ENCODE measurements at regions not wholly inside any gene's neighbourhood (a gene's known extent, or its start where the extent isn't known, plus 50 kb on each side); places are given as distances from the start of the nearest gene placed in this dataset.

DNA sequence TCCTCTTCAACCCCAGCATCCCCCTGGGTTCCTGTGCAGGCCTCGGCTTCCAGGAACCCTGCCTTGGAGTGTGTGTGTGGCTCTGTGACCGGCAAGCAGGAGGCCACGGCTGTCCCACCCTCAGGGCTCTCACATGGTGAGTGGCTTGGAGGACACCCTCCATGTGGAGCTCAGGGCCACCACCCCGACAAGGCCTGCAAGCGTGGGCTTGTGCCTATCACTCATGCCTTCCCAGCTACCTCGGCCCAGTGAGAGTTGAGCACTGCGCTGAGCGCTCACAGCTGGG is 76.7 kb downstream of the DACT2 start:
- Histone ChIP-seq H3K4me3 (ENCODE audit: control insufficient read depth in 2 of 3, extremely low read depth in 1 of 3, insufficient read depth in 2 of 3, low read depth in 1 of 3, low read length in 3 of 3) (no peak overlapping the region), H2AFZ (ENCODE audit: control insufficient read depth, low read length) (no peak overlapping the region), H3K27me3 (ENCODE audit: control insufficient read depth, extremely low read depth, insufficient read depth, low read length) (peaks cover 20% of the 10 kb centered on the region), H3K9ac (ENCODE audit: control insufficient read depth, extremely low read depth, insufficient read depth, low read length) (no peak overlapping the region), H3K9me3 (ENCODE audit: control insufficient read depth, low read depth, low read length) (no peaks in the 10 kb centered on the region), H3K9me1 (ENCODE audit: control insufficient read depth, extremely low read depth, insufficient read depth, low read length) (no peaks in the 10 kb centered on the region), H3K27ac (ENCODE audit: control insufficient read depth, insufficient read depth, low read length) (no peak overlapping the region), H4K20me1 (ENCODE audit: control insufficient read depth, extremely low read depth, insufficient read depth, low read length) (no peaks in the 10 kb centered on the region), H3K4me1 (ENCODE audit: control insufficient read depth, extremely low read depth, insufficient read depth, low read length) (peaks cover 6% of the 10 kb centered on the region), H3K4me2 (ENCODE audit: control insufficient read depth, extremely low read depth, insufficient read depth, low read depth, low read length) (no peak overlapping the region), H3K79me2 (ENCODE audit: control insufficient read depth, insufficient read depth, low read length) (no peaks in the 10 kb centered on the region), H3K36me3 (ENCODE audit: control insufficient read depth in 2 of 2, extremely low read depth in 1 of 2, insufficient read depth in 2 of 2, low read length in 2 of 2) (no peaks in the 10 kb centered on the region)
- no peak for DNase-seq (ENCODE audit: low read depth, low spot score)
- dilution Hi-C loops (cut with MboI; ENCODE audit: extremely low pct_ligation_motif_present, low sequenced_read_pairs) = no loop called here
- TF ChIP-seq, protein P1, sequence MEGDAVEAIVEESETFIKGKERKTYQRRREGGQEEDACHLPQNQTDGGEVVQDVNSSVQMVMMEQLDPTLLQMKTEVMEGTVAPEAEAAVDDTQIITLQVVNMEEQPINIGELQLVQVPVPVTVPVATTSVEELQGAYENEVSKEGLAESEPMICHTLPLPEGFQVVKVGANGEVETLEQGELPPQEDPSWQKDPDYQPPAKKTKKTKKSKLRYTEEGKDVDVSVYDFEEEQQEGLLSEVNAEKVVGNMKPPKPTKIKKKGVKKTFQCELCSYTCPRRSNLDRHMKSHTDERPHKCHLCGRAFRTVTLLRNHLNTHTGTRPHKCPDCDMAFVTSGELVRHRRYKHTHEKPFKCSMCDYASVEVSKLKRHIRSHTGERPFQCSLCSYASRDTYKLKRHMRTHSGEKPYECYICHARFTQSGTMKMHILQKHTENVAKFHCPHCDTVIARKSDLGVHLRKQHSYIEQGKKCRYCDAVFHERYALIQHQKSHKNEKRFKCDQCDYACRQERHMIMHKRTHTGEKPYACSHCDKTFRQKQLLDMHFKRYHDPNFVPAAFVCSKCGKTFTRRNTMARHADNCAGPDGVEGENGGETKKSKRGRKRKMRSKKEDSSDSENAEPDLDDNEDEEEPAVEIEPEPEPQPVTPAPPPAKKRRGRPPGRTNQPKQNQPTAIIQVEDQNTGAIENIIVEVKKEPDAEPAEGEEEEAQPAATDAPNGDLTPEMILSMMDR (optimal IDR thresholded peaks at IDR 0.05 in 1 of 3, IDR thresholded peaks at IDR 0.05 in 1 of 3, conservative IDR thresholded peaks at IDR 0.05 in 1 of 3; ENCODE audit: extremely low read depth in 1 of 3, insufficient read depth in 2 of 3, low read length in 3 of 3) = no peak
- no peak for TF ChIP-seq EZH2 (IDR thresholded peaks at IDR 0.05; ENCODE audit: low read length)
- no peak for FAIRE-seq

DNA sequence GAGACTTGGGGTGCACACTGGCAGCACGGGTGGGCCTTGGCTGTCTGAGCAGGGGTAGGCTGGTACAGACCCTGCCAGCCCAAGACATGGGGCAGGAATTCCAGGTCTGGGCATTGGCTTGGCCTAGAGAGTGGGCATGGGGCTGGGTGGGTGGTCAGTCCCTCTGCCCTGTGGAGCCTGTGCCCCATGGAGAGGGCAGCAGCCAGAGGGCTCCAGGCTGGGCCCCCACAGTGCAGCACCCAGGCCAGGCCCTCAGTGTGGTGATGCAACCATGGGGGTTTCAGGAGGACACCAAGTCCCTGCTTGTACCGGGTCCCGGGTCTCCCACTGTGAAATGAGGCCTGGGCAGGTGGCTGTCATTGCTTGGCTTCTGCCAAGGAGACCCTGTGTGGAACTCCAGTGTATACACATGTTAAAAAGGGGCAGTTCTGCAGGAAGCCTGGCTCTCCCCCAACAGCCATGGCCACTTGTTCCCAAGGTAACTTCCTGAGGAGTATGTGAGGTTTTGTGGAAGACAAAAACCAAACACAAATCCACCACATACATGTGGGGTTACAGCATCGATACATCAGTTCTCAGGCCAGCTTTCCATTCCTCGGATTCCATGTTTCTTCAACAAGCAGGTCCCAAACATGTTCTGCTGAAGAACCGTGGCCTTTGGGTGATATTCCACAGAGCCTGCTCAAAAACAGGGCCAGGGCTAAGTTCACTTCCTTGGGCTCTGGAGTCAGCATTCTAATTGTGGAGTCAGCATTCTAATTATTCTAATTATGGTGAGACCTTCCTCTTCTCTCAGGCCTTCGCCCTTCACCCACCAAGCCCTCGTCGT is 77.3 kb downstream of the DACT2 start:
- Histone ChIP-seq H3K9ac (ENCODE audit: control insufficient read depth, extremely low read depth, insufficient read depth, low read length) (no peak overlapping the region), H3K4me3 (ENCODE audit: control insufficient read depth in 2 of 3, extremely low read depth in 1 of 3, insufficient read depth in 2 of 3, low read depth in 1 of 3, low read length in 3 of 3) (no peak overlapping the region), H3K27me3 (ENCODE audit: control insufficient read depth, extremely low read depth, insufficient read depth, low read length) (peaks cover 15% of the 10 kb centered on the region), H3K9me1 (ENCODE audit: control insufficient read depth, extremely low read depth, insufficient read depth, low read length) (no peaks in the 10 kb centered on the region), H3K27ac (ENCODE audit: control insufficient read depth, insufficient read depth, low read length) (no peak overlapping the region), H3K79me2 (ENCODE audit: control insufficient read depth, insufficient read depth, low read length) (no peaks in the 10 kb centered on the region), H2AFZ (ENCODE audit: control insufficient read depth, low read length) (no peak overlapping the region), H4K20me1 (ENCODE audit: control insufficient read depth, extremely low read depth, insufficient read depth, low read length) (no peaks in the 10 kb centered on the region), H3K4me2 (ENCODE audit: control insufficient read depth, extremely low read depth, insufficient read depth, low read depth, low read length) (no peak overlapping the region), H3K9me3 (ENCODE audit: control insufficient read depth, low read depth, low read length) (no peaks in the 10 kb centered on the region), H3K36me3 (ENCODE audit: control insufficient read depth in 2 of 2, extremely low read depth in 1 of 2, insufficient read depth in 2 of 2, low read length in 2 of 2) (no peaks in the 10 kb centered on the region), H3K4me1 (ENCODE audit: control insufficient read depth, extremely low read depth, insufficient read depth, low read length) (peaks cover 7% of the 10 kb centered on the region)
- dilution Hi-C loops (cut with MboI; ENCODE audit: extremely low pct_ligation_motif_present, low sequenced_read_pairs) = no loop called here
- TF ChIP-seq EZH2 (IDR thresholded peaks at IDR 0.05; ENCODE audit: low read length) = no peak
- TF ChIP-seq, protein P1 (optimal IDR thresholded peaks at IDR 0.05 in 1 of 3, IDR thresholded peaks at IDR 0.05 in 1 of 3, conservative IDR thresholded peaks at IDR 0.05 in 1 of 3; ENCODE audit: extremely low read depth in 1 of 3, insufficient read depth in 2 of 3, low read length in 3 of 3) = no peak
- DNase-seq (ENCODE audit: low read depth, low spot score) (no peak), FAIRE-seq (no peak)
